Activated naive CD4-positive, alpha-beta T cell treated with anti-CD3 and anti-CD28 coated beads, Interleukin-2, amount 10 ng/mL, durations not matched to agents 7 days and 5 days (primary cell): ENCODE measurements at regions not wholly inside any gene's neighbourhood (a gene's known extent, or its start where the extent isn't known, plus 50 kb on each side); places are given as distances from the start of the nearest gene placed in this dataset.
"Not testable (repeated sequence)": the region's sequence is repeated elsewhere in the genome, so short reads cannot be mapped to it uniquely, and the experiment has no call there.

Experiments used
- CTCF ChIA-PET: fragments of 350-600 bp; sonication (Branson Sonifier 250); formaldehyde crosslinking; loops from one replicate; lab custom pipeline; 2021; ENCODE audit warnings: antibody characterized with exemption; lab: Charles Lee
- DNase-seq: peaks from one replicate; pipeline ENCODE4 v3.0.0-alpha.2; 2020
- H3K27ac Mint-ChIP-seq: one replicate; pipeline ENCODE4 v1.8.0; 2021; ENCODE audit warnings: mild to moderate bottlenecking, moderate library complexity, mixed read lengths
- H3K27me3 Mint-ChIP-seq: one replicate; pipeline ENCODE4 v1.8.0; 2021; ENCODE audit warnings: mild to moderate bottlenecking, mixed read lengths
- H3K36me3 Mint-ChIP-seq: one replicate; pipeline ENCODE4 v1.8.0; 2021; ENCODE audit warnings: mixed read lengths
- H3K4me1 Mint-ChIP-seq: one replicate; pipeline ENCODE4 v1.8.0; 2021; ENCODE audit warnings: mixed read lengths
- H3K4me3 Mint-ChIP-seq: one replicate; pipeline ENCODE4 v1.8.0; 2021; ENCODE audit warnings: mild to moderate bottlenecking, moderate library complexity, mixed read lengths
- H3K9me3 Mint-ChIP-seq: one replicate; pipeline ENCODE4 v1.8.0; 2021; ENCODE audit warnings: mixed read lengths

DNA sequence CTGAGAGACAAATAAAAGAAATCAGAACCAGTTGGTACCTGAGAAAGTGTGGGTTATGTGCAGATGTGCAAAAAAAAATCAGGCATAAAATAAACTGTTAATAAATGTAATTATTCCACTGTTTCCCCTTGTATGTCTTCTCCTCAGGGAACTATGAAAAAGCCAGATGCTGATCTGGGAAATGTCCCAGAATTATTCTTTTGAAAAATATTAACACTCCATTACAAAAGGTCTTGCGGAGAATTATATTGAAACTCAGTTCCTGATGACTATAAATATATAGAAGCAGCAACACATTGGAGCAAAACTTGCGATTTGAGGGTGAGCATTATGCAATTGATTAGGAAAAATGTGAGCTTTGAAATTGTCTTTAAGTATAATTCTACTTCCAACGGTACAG lies 433.3 kb upstream of the KLF12 start:
- Mint-ChIP-seq H3K27me3 (no peaks in the 10 kb centered on the region), H3K4me3 (no peak overlapping the region), H3K9me3 (no peaks in the 10 kb centered on the region), H3K4me1 (no peaks in the 10 kb centered on the region), H3K27ac (no peak overlapping the region), H3K36me3 (no peaks in the 10 kb centered on the region)
- DNase-seq, result no peak
- CTCF ChIA-PET, result interaction anchor here (0.6 kb wide), 1 partner anchor 1333 kb away, joined by 3 read pairs; no protein-coding TSS in a partner anchor

- no peaks in the 10 kb centered on the region for H3K4me1 Mint-ChIP-seq
- no peak overlapping the region for H3K27ac Mint-ChIP-seq
- no peaks in the 10 kb centered on the region for H3K27me3 Mint-ChIP-seq
- DNase-seq, result no peak
- H3K4me3 Mint-ChIP-seq, result no peak overlapping the region
- H3K36me3 Mint-ChIP-seq, result no peaks in the 10 kb centered on the region
- no peaks in the 10 kb centered on the region for H3K9me3 Mint-ChIP-seq
- CTCF ChIA-PET, result no interaction called here
Measured at GRCh38 chr13:74562381-74562780, 428.2 kb upstream of the KLF12 start.

DNA sequence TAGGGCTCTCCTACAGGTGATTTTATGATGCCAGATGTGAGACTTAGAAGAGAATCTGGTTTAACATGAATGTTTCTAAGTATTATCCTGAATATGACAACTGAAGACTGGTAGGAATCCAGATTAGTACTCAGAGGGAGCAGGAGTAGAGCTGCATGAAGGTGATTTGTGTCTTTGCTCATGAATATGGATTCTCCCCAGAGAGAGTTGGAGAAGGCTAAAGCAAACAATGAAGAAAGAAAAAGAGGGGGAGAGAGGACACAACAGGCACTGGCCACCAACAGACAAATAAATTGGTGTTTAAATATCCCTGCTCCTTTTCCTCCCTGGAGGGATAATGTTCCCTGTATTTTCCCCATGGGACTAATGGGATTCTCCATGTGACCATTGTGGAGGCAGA lies 427.0 kb upstream of the KLF12 start:
- Mint-ChIP-seq H3K36me3 (no peaks in the 10 kb centered on the region), H3K9me3 (no peaks in the 10 kb centered on the region), H3K27me3 (no peaks in the 10 kb centered on the region), H3K4me1 (no peaks in the 10 kb centered on the region), H3K4me3 (no peak overlapping the region), H3K27ac (no peak overlapping the region)
- no peak for DNase-seq
- CTCF ChIA-PET, result no interaction called here

- H3K27me3 Mint-ChIP-seq, result no peaks in the 10 kb centered on the region
- no peak for DNase-seq
- no peak overlapping the region for H3K4me3 Mint-ChIP-seq
- CTCF ChIA-PET, result no interaction called here
- H3K4me1 Mint-ChIP-seq, result no peaks in the 10 kb centered on the region
- H3K27ac Mint-ChIP-seq, result no peak overlapping the region
- no peaks in the 10 kb centered on the region for H3K9me3 Mint-ChIP-seq
- H3K36me3 Mint-ChIP-seq, result no peaks in the 10 kb centered on the region
Measured at GRCh38 chr13:74560325-74560724, 426.1 kb upstream of the KLF12 start.

DNA sequence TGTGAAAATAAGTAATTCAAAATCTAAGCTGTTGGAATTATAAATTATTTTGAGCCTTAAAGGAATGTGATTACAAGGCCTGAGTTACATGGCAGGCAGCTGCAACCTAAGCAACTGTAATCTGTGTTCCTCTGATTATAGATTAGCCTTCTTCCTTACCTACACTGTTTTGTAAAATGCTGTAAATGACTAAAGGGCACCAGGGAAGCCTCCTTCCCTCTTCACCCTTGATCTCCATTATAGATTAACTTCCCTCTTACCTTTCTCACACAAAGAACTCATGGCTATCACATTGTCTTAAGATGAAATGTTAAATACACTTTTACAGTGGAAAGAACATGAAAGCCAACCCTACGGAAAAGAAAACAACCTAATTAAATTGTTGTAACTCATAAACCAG lies 423.7 kb upstream of the KLF12 start:
- no peaks in the 10 kb centered on the region for H3K36me3 Mint-ChIP-seq
- no peak for DNase-seq
- H3K9me3 Mint-ChIP-seq, result no peaks in the 10 kb centered on the region
- H3K4me3 Mint-ChIP-seq, result no peak overlapping the region
- no peaks in the 10 kb centered on the region for H3K4me1 Mint-ChIP-seq
- no peaks in the 10 kb centered on the region for H3K27me3 Mint-ChIP-seq
- CTCF ChIA-PET, result no interaction called here
- no peak overlapping the region for H3K27ac Mint-ChIP-seq

GRCh38 chr13:74555651-74556420 lies 421.6 kb upstream of the KLF12 start:
- CTCF ChIA-PET, result no interaction called here
- no peak for DNase-seq
- H3K4me3 Mint-ChIP-seq, result no peak overlapping the region
- no peak overlapping the region for H3K27ac Mint-ChIP-seq
- H3K4me1 Mint-ChIP-seq, result peaks cover 3% of the 10 kb centered on the region
- H3K27me3 Mint-ChIP-seq, result no peaks in the 10 kb centered on the region
- H3K36me3 Mint-ChIP-seq, result no peaks in the 10 kb centered on the region
- no peaks in the 10 kb centered on the region for H3K9me3 Mint-ChIP-seq

GRCh38 chr13:74555276-74555625 lies 421.0 kb upstream of the KLF12 start:
- CTCF ChIA-PET, result no interaction called here
- Mint-ChIP-seq H3K4me3 (no peak overlapping the region), H3K27me3 (no peaks in the 10 kb centered on the region), H3K27ac (no peak overlapping the region), H3K36me3 (no peaks in the 10 kb centered on the region), H3K9me3 (no peaks in the 10 kb centered on the region), H3K4me1 (peaks cover 6% of the 10 kb centered on the region)
- no peak for DNase-seq

GRCh38 chr13:74554569-74555275 lies 420.5 kb upstream of the KLF12 start:
- Mint-ChIP-seq H3K27me3 (no peaks in the 10 kb centered on the region), H3K9me3 (no peaks in the 10 kb centered on the region), H3K27ac (no peak overlapping the region), H3K4me1 (peaks cover 12% of the 10 kb centered on the region), H3K36me3 (no peaks in the 10 kb centered on the region), H3K4me3 (no peak overlapping the region)
- no peak for DNase-seq
- CTCF ChIA-PET, result no interaction called here

DNA sequence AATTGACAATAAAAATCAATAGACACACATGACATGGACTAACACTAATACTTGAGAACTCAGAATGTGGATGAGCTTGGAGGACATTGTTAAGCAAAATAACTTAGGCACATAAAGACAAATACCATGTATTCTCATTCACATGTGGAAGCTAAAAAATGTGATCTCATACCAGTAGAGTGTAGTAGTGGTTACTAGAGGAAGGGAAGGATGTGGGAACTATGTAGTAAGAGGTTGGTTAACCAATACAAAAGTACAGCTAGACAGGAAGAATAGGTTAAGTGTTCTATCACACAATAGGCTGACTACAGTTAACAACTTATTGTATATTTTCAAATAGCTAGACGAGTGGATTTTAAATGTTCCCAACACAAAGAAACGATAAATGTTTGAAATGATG lies 415.8 kb upstream of the KLF12 start:
- Mint-ChIP-seq H3K27ac (no peak overlapping the region), H3K4me3 (no peak overlapping the region), H3K36me3 (no peaks in the 10 kb centered on the region), H3K9me3 (no peaks in the 10 kb centered on the region), H3K4me1 (peaks cover 15% of the 10 kb centered on the region), H3K27me3 (no peaks in the 10 kb centered on the region)
- DNase-seq, result no peak
- CTCF ChIA-PET, result interaction anchor here (0.9 to 1.2 kb wide), 2 partner anchors 262 to 809 kb away, joined by 3 to 4 read pairs; no protein-coding TSS in a partner anchor

- CTCF ChIA-PET, H3K9me3 Mint-ChIP-seq, H3K36me3 Mint-ChIP-seq, H3K27ac Mint-ChIP-seq, H3K4me3 Mint-ChIP-seq, H3K4me1 Mint-ChIP-seq, H3K27me3 Mint-ChIP-seq, DNase-seq: not testable (repeated sequence)
Measured at GRCh38 chr13:74536649-74537048, 402.4 kb upstream of the KLF12 start.

DNA sequence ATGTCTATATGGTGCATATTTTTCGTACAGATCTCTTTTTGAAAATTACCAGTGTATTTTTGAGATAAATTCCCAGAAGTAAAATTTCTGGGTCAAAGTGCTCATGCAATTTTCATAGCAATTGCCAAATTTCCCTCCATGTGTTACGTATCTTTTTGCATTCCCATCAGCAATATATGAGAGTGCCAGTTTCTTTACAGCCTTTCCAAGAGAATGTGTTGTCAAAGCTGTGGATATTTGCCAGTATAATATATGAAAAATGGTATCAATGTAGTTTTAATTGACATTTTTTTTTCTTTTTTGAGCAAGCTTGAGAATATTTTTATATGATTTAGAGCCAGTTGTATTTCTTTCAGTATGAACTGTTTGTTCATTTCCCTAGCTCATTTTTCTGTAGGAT lies 399.0 kb upstream of the KLF12 start:
- no peaks in the 10 kb centered on the region for H3K4me1 Mint-ChIP-seq

GRCh38 chr13:74530011-74530410 lies 395.8 kb upstream of the KLF12 start:
- CTCF ChIA-PET, result no interaction called here
- H3K9me3 Mint-ChIP-seq, result no peaks in the 10 kb centered on the region
- H3K27me3 Mint-ChIP-seq, result no peaks in the 10 kb centered on the region
- H3K36me3 Mint-ChIP-seq, result no peaks in the 10 kb centered on the region
- no peaks in the 10 kb centered on the region for H3K4me1 Mint-ChIP-seq
- no peak overlapping the region for H3K27ac Mint-ChIP-seq
- H3K4me3 Mint-ChIP-seq, result no peak overlapping the region
- DNase-seq, result no peak

More for the DNA sequence above, 399.0 kb upstream of the KLF12 start:
- Mint-ChIP-seq H3K9me3 (no peaks in the 10 kb centered on the region), H3K36me3 (no peaks in the 10 kb centered on the region), H3K4me3 (no peak overlapping the region), H3K27ac (no peak overlapping the region), H3K27me3 (no peaks in the 10 kb centered on the region)
- CTCF ChIA-PET, result no interaction called here
- DNase-seq, result no peak

- H3K27me3 Mint-ChIP-seq, result no peaks in the 10 kb centered on the region
- H3K9me3 Mint-ChIP-seq, result no peaks in the 10 kb centered on the region
- DNase-seq, result no peak
- CTCF ChIA-PET, result no interaction called here
- H3K36me3 Mint-ChIP-seq, result no peaks in the 10 kb centered on the region
- H3K27ac Mint-ChIP-seq, result no peak overlapping the region
- no peaks in the 10 kb centered on the region for H3K4me1 Mint-ChIP-seq
- no peak overlapping the region for H3K4me3 Mint-ChIP-seq
Measured at GRCh38 chr13:74528734-74529513, 394.7 kb upstream of the KLF12 start.

- no peak for DNase-seq
- Mint-ChIP-seq H3K4me3 (no peak overlapping the region), H3K27ac (no peak overlapping the region), H3K4me1 (no peaks in the 10 kb centered on the region), H3K9me3 (no peaks in the 10 kb centered on the region), H3K27me3 (no peaks in the 10 kb centered on the region), H3K36me3 (no peaks in the 10 kb centered on the region)
- CTCF ChIA-PET, result no interaction called here
Measured at GRCh38 chr13:74523057-74523456, 388.9 kb upstream of the KLF12 start.
